HL-60 (cell line): ENCODE measurements at regions not wholly inside any gene's neighbourhood (a gene's known extent, or its start where the extent isn't known, plus 50 kb on each side); places are given as distances from the start of the nearest gene placed in this dataset.
"Not testable (repeated sequence)": the region's sequence is repeated elsewhere in the genome, so short reads cannot be mapped to it uniquely, and the experiment has no call there.

Source experiments
- DNase-seq, 2 experiments: peaks; one replicate each; pipeline ENCODE4 v3.0.0-alpha.2; 2010 to 2020; ENCODE audit warnings: low read depth in 1 of 2, low spot score in 1 of 2
- H3K27ac ChIP-seq: fragments of 250-450 bp; sonication (Bioruptor Pico); replicated peaks from 2 replicates; pipeline ENCODE4 v1.5.1; 2020; ENCODE audit warnings: mild to moderate bottlenecking, moderate library complexity
- H3K27me3 ChIP-seq: fragments of 250-450 bp; sonication (Bioruptor Pico); 2 replicates; pipeline ENCODE4 v1.5.1; 2021; ENCODE audit warnings: mild to moderate bottlenecking, moderate library complexity; ENCODE audit not compliant: insufficient read depth, poor library complexity, severe bottlenecking
- H3K4me3 ChIP-seq: replicated peaks from 2 replicates; pipeline ENCODE4 v1.5.1; 2011; ENCODE audit warnings: mild to moderate bottlenecking, control low read depth, low read length; ENCODE audit not compliant: insufficient read depth
- CTCF ChIP-seq: IDR thresholded peaks from one replicate; pipeline ENCODE4 v1.5.1; 2011; ENCODE audit warnings: low read length, control low read depth, inconsistent platforms; ENCODE audit not compliant: insufficient read depth
- GABPA ChIP-seq: IDR thresholded peaks from 2 replicates; pipeline ENCODE4 v1.6.1; 2012; ENCODE audit warnings: low read depth
- POLR2AphosphoS5 ChIP-seq: IDR thresholded peaks from 2 replicates; pipeline ENCODE4 v1.6.1; 2012; ENCODE audit warnings: low read depth
- REST ChIP-seq: IDR thresholded peaks from 2 replicates; pipeline ENCODE4 v1.6.1; 2012; ENCODE audit warnings: low read depth; ENCODE audit not compliant: insufficient replicate concordance
- SPI1 ChIP-seq: IDR thresholded peaks from 2 replicates; pipeline ENCODE4 v1.6.1; 2012; ENCODE audit warnings: low read depth, mild to moderate bottlenecking, borderline replicate concordance

- no peak overlapping the region for H3K27ac ChIP-seq
- H3K27me3 ChIP-seq, result no peaks in the 10 kb centered on the region
- no peak for DNase-seq
- TF ChIP-seq REST (no peak), SPI1 (no peak), POLR2AphosphoS5 (no peak), CTCF (no peak), GABPA (no peak)
- H3K4me3 ChIP-seq, result no peak overlapping the region
These were observed 193.8 kb upstream of the TOX3 start for GRCh38 chr16:52740766-52741165.

GRCh38 chr16:52740333-52740732, 193.4 kb upstream of the TOX3 start:
- TF ChIP-seq POLR2AphosphoS5 (no peak), GABPA (no peak), REST (no peak), CTCF (no peak), SPI1 (no peak)
- no peak overlapping the region for H3K27ac ChIP-seq
- DNase-seq, result no peak
- H3K4me3 ChIP-seq, result no peak overlapping the region
- no peaks in the 10 kb centered on the region for H3K27me3 ChIP-seq

GRCh38 chr16:52738992-52739391, 192.0 kb upstream of the TOX3 start:
- H3K27me3 ChIP-seq, H3K4me3 ChIP-seq, DNase-seq, H3K27ac ChIP-seq: not testable (repeated sequence)

GRCh38 chr16:52731219-52731875, 184.4 kb upstream of the TOX3 start:
- DNase-seq, result no peak
- no peak overlapping the region for H3K4me3 ChIP-seq
- TF ChIP-seq SPI1 (no peak), REST (no peak), GABPA (no peak), CTCF (no peak), POLR2AphosphoS5 (no peak)

More at GRCh38 chr16:52731219-52731875, 184.4 kb upstream of the TOX3 start:
- H3K27me3 ChIP-seq, result no peaks in the 10 kb centered on the region
- H3K27ac ChIP-seq, result no peak overlapping the region
